Uterus (tissue), 3 donors: ENCODE measurements at regions not wholly inside any gene's neighbourhood (a gene's known extent, or its start where the extent isn't known, plus 50 kb on each side); places are given as distances from the start of the nearest gene placed in this dataset.
"Not testable (repeated sequence)": the region's sequence is repeated elsewhere in the genome, so short reads cannot be mapped to it uniquely, and the experiment has no call there.

Source experiments
- DNase-seq, 2 donors: peaks; one replicate each; pipeline ENCODE4 v3.0.0-alpha.2; 2019 to 2020
- H3K27ac ChIP-seq, 2 donors: fragments of 200-600 bp; sonication (generic); 1 replicate in 1 of 2; 2 replicates in 1 of 2; pipeline ENCODE4 v1.5.1; 2016 to 2018
- H3K27me3 ChIP-seq, 2 donors: fragments of 200-600 bp; sonication (generic); one replicate each; pipeline ENCODE4 v1.5.1; 2018 to 2019; ENCODE audit warnings: control low read depth in 1 of 2
- H3K36me3 ChIP-seq, 2 donors: fragments of 200-600 bp; sonication (generic); one replicate each; pipeline ENCODE4 v1.5.1; 2019; ENCODE audit warnings: control low read depth in 1 of 2
- H3K4me1 ChIP-seq, 2 donors: fragments of 200-600 bp; sonication (generic); one replicate each; pipeline ENCODE4 v1.5.1; 2018 to 2019; ENCODE audit warnings: control low read depth in 1 of 2
- H3K4me3 ChIP-seq, 2 donors: fragments of 200-600 bp; sonication (generic); 1 replicate in 1 of 2; 2 replicates in 1 of 2; pipeline ENCODE4 v1.5.1; 2018 to 2019; ENCODE audit warnings: mild to moderate bottlenecking in 1 of 2
- H3K9me3 ChIP-seq, 2 donors: fragments of 200-600 bp; sonication (generic); one replicate each; pipeline ENCODE4 v1.5.1; 2019; ENCODE audit warnings: control low read depth in 1 of 2
- POLR2A ChIP-seq, 2 donors: fragments of 450-650 bp; IDR thresholded peaks; one replicate each; pipeline ENCODE4 v1.6.1; 2016; ENCODE audit warnings: antibody characterized with exemption in 2 of 2, mild to moderate bottlenecking in 1 of 2, moderate library complexity in 1 of 2
- intact Hi-C: fragments of 100-400 bp; cut with DNase I; formaldehyde crosslinking; loops from one replicate; pipeline ENCODE4 v1.15.1; 2023; ENCODE audit warnings: low total_unique reads
- TF ChIP-seq, protein P1 (sequence below), 4 experiments: fragments of 200-600 bp in 2 of 4; fragments of 450-650 bp in 2 of 4; sonication (generic) in 2 of 4; IDR thresholded peaks; one replicate each; pipeline ENCODE4 v1.5.1; 2016 to 2019; ENCODE audit warnings: antibody characterized with exemption in 4 of 4, mild to moderate bottlenecking in 2 of 4, moderate library complexity in 1 of 4
- donor health status: DM: yes; HTN: yes; CAD: no.

DNA sequence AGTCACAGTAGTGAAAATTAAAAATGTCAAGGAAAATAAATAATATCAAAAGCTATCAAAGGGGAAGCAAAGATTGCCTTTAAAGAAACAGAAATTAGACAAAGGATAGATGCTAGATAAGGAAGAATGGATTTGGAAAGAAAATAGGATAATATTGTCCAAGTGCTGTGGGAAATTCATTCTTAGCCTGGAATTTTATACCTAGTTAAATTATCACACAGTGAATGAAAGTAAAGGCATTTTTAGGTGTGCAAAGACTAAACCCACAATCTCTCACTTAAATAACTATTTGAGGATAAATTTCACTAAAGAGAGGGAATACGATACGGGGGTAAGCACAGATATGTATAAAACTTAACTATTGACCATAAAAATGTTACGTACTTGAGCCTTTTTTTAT, 511.1 kb downstream of the TMEM135 start:
- Histone ChIP-seq H3K9me3 (no peaks in the 10 kb centered on the region), H3K4me1 (no peaks in the 10 kb centered on the region), H3K36me3 (no peaks in the 10 kb centered on the region), H3K4me3 (no peak overlapping the region), H3K27me3 (no peaks in the 10 kb centered on the region), H3K27ac (no peak overlapping the region)
- DNase-seq = no peak
- intact Hi-C loops = no loop called here
- no peak for TF ChIP-seq POLR2A (IDR thresholded peaks at IDR 0.05)
- TF ChIP-seq, protein P1, sequence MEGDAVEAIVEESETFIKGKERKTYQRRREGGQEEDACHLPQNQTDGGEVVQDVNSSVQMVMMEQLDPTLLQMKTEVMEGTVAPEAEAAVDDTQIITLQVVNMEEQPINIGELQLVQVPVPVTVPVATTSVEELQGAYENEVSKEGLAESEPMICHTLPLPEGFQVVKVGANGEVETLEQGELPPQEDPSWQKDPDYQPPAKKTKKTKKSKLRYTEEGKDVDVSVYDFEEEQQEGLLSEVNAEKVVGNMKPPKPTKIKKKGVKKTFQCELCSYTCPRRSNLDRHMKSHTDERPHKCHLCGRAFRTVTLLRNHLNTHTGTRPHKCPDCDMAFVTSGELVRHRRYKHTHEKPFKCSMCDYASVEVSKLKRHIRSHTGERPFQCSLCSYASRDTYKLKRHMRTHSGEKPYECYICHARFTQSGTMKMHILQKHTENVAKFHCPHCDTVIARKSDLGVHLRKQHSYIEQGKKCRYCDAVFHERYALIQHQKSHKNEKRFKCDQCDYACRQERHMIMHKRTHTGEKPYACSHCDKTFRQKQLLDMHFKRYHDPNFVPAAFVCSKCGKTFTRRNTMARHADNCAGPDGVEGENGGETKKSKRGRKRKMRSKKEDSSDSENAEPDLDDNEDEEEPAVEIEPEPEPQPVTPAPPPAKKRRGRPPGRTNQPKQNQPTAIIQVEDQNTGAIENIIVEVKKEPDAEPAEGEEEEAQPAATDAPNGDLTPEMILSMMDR (IDR thresholded peaks at IDR 0.05) = no peak

GRCh38 chr11:87545858-87546257, 508.1 kb downstream of the TMEM135 start:
- Histone ChIP-seq H3K27me3 (no peaks in the 10 kb centered on the region), H3K4me1 (no peaks in the 10 kb centered on the region), H3K27ac (no peak overlapping the region), H3K4me3 (no peak overlapping the region), H3K9me3 (no peaks in the 10 kb centered on the region), H3K36me3 (no peaks in the 10 kb centered on the region)
- TF ChIP-seq, protein P1 (IDR thresholded peaks at IDR 0.05) = no peak
- no peak for DNase-seq
- intact Hi-C loops = no loop called here

- Histone ChIP-seq H3K27ac (no peak overlapping the region), H3K9me3 (no peaks in the 10 kb centered on the region), H3K4me3 (no peak overlapping the region), H3K4me1 (no peaks in the 10 kb centered on the region), H3K27me3 (no peaks in the 10 kb centered on the region), H3K36me3 (no peaks in the 10 kb centered on the region)
- TF ChIP-seq POLR2A (IDR thresholded peaks at IDR 0.05) = no peak
- DNase-seq = no peak
- intact Hi-C loops = no loop called here
Measured at GRCh38 chr11:87539596-87539995, 501.9 kb downstream of the TMEM135 start.

GRCh38 chr11:87536565-87536964, 498.8 kb downstream of the TMEM135 start:
- Histone ChIP-seq H3K4me1 (no peaks in the 10 kb centered on the region), H3K9me3 (no peaks in the 10 kb centered on the region), H3K4me3 (no peak overlapping the region), H3K27ac (no peak overlapping the region), H3K36me3 (no peaks in the 10 kb centered on the region), H3K27me3 (no peaks in the 10 kb centered on the region)
- DNase-seq = no peak
- TF ChIP-seq, protein P1 (IDR thresholded peaks at IDR 0.05) = no peak
- TF ChIP-seq POLR2A (IDR thresholded peaks at IDR 0.05) = no peak
- intact Hi-C loops = no loop called here

DNA sequence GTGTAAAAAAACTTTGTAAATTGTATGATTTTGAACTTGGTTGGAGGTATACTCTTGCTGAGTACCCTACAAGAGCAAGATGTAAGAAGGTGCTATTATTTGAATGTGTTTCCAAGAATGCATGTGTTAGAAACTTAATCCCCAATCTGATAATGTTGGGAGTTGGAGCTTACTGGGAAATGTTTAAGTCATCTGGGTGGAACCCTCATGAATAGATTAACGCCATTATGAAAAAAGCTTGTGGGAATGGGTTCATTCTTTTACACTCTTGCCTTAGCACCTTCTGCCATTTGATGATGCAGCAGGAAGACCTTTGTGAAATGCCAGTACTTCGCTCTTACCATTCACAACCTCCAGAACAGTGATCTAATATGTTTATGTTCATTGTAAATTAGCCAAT, 498.3 kb downstream of the TMEM135 start:
- DNase-seq = no peak
- H3K36me3 ChIP-seq = no peaks in the 10 kb centered on the region
- TF ChIP-seq POLR2A (IDR thresholded peaks at IDR 0.05) = no peak
- TF ChIP-seq, protein P1 (IDR thresholded peaks at IDR 0.05) = no peak
- intact Hi-C loops = no loop called here
- H3K4me1 ChIP-seq = no peaks in the 10 kb centered on the region
- H3K4me3 ChIP-seq = no peak overlapping the region
- no peak overlapping the region for H3K27ac ChIP-seq
- H3K9me3 ChIP-seq = no peaks in the 10 kb centered on the region
- H3K27me3 ChIP-seq = no peaks in the 10 kb centered on the region

GRCh38 chr11:87535513-87535912, 497.8 kb downstream of the TMEM135 start:
- DNase-seq = no peak
- TF ChIP-seq, protein P1 (IDR thresholded peaks at IDR 0.05) = no peak
- no peak for TF ChIP-seq POLR2A (IDR thresholded peaks at IDR 0.05)
- Histone ChIP-seq H3K4me1 (no peaks in the 10 kb centered on the region), H3K9me3 (no peaks in the 10 kb centered on the region), H3K27ac (no peak overlapping the region), H3K36me3 (no peaks in the 10 kb centered on the region), H3K27me3 (no peaks in the 10 kb centered on the region), H3K4me3 (no peak overlapping the region)
- intact Hi-C loops = no loop called here

DNA sequence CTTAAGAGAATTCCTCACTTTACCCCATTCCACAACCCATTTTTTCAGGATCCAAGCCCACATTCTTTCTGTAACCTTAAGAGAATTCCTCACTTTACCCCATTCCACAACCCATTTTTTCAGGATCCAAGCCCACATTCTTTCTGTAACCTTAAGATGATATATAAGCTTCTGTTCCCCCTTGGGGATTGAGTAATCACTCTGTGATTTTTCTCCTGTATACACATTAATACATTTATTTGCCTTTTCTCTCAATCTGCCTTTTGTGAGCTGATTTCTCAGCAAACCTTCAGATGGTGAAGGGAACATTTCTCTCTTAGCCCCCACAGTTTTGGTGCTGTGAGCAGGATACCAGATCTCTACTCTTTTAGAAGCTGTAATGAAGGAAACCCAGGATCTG, 494.1 kb downstream of the TMEM135 start:
- H3K36me3 ChIP-seq, H3K27me3 ChIP-seq, intact Hi-C loops, H3K9me3 ChIP-seq, H3K27ac ChIP-seq, H3K4me1 ChIP-seq, H3K4me3 ChIP-seq, DNase-seq: not testable (repeated sequence)
